Immature natural killer cell (primary cell): ENCODE measurements at regions not wholly inside any gene's neighbourhood (a gene's known extent, or its start where the extent isn't known, plus 50 kb on each side); places are given as distances from the start of the nearest gene placed in this dataset.
A peak's percentile ranks its signal among the peaks of the same experiment; 100 is the strongest.

Source experiments
- DNase-seq, 3 donors: peaks; one replicate each; pipeline ENCODE4 v3.0.0; 2022; ENCODE audit warnings: mixed read lengths in 1 of 3
- H3K27ac Mint-ChIP-seq, 6 donors: one replicate each; pipeline ENCODE4 v1.8.0; 2020; ENCODE audit warnings: mixed read lengths in 6 of 6, mild to moderate bottlenecking in 5 of 6, inconsistent platforms in 4 of 6, moderate library complexity in 3 of 6
- H3K27me3 Mint-ChIP-seq, 3 donors: one replicate each; pipeline ENCODE4 v1.8.0; 2020 to 2021; ENCODE audit warnings: low read depth in 3 of 3, mild to moderate bottlenecking in 3 of 3, mixed read lengths in 3 of 3, moderate library complexity in 3 of 3, inconsistent platforms in 1 of 3
- H3K36me3 Mint-ChIP-seq, 3 donors: one replicate each; pipeline ENCODE4 v1.8.0; 2020; ENCODE audit warnings: mixed read lengths in 3 of 3, inconsistent platforms in 2 of 3, mild to moderate bottlenecking in 2 of 3
- H3K4me1 Mint-ChIP-seq, 2 donors: one replicate each; pipeline ENCODE4 v1.8.0; 2020; ENCODE audit warnings: inconsistent platforms in 2 of 2, mild to moderate bottlenecking in 2 of 2, mixed read lengths in 2 of 2, moderate library complexity in 1 of 2
- H3K4me3 Mint-ChIP-seq, 5 donors: one replicate each; pipeline ENCODE4 v1.8.0; 2020; ENCODE audit warnings: mild to moderate bottlenecking in 5 of 5, mixed read lengths in 5 of 5, inconsistent platforms in 3 of 5, moderate library complexity in 3 of 5
- H3K9me3 Mint-ChIP-seq, 6 donors: one replicate each; pipeline ENCODE4 v1.8.0; 2020; ENCODE audit warnings: mild to moderate bottlenecking in 6 of 6, mixed read lengths in 6 of 6, inconsistent platforms in 4 of 6, moderate library complexity in 3 of 6

DNA sequence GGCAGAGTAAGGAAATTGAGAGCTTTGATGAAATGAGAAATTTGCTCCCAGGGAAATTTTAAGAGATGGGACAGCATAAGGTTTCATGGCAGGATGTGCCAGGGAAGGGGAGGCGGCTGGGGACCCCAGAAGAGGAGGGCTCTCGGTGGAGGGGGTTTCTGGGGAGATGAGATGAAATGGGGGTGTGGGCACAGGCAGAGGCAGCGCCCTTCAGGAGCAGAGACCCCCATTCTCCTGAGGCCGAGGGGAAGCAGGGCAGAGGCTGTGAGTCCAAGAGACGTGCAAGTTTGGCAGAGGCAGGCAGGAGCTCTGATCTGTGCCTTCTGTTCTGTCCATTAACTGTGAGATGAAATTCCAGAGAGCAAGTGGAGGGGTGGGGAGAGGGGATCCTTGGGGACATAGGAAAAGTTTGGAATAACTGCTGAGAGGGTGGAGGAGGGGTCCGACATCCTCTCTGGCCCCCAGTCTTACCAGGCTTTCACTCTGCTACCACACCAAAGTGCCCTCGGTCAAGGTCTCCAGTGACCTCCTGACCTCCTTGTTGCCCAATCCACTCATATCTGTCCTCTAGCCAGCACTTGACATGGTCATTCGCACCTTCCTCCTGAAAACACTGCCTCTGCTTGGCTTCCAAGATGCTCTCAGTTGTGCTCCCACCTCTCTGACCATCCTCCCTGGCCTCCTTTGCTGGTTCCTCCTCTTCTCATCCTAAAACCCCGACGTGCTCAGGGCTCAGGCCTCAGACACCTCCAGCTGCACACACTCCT lies 108.1 kb upstream of the MVB12B start:
- DNase-seq: no peak
- H3K4me1 Mint-ChIP-seq: no peaks in the 10 kb centered on the region
- H3K4me3 Mint-ChIP-seq: no peak overlapping the region
- peaks cover 0 to 5% (median 0%) of the 10 kb centered on the region in 3 donors for H3K36me3 Mint-ChIP-seq
- H3K27ac Mint-ChIP-seq: no peak overlapping the region
- H3K27me3 Mint-ChIP-seq: peaks cover 8 to 20% (median 14%) of the 10 kb centered on the region in 3 donors
- H3K9me3 Mint-ChIP-seq: peaks cover 0 to 20% (median under 1%) of the 10 kb centered on the region in 6 donors

DNA sequence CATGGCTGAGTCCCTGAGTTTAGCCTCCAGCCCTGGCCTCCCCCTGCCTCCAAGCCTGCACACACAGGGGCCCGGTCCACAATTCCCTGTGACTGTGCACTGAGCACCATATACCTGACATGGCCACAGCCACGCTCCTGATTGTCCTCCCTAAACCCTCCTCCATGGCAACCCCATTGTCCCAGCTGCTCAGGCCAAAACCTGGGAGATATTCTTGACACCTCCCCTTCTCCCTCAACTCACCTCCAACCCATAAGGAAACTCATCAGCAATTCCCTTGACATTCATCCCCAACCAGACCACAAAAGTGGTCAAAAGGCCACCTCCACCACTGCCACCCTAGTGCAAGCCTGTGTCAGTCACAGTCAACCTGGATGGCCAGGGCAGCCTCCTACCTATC lies 107.5 kb upstream of the MVB12B start:
- Mint-ChIP-seq H3K27me3 (peaks cover 12 to 19% (median 16%) of the 10 kb centered on the region in 3 donors), H3K4me1 (no peaks in the 10 kb centered on the region), H3K9me3 (peaks cover 0 to 18% (median under 1%) of the 10 kb centered on the region in 6 donors), H3K27ac (no peak overlapping the region), H3K4me3 (no peak overlapping the region), H3K36me3 (peaks cover 0 to 5% (median 0%) of the 10 kb centered on the region in 3 donors)
- no peak for DNase-seq

DNA sequence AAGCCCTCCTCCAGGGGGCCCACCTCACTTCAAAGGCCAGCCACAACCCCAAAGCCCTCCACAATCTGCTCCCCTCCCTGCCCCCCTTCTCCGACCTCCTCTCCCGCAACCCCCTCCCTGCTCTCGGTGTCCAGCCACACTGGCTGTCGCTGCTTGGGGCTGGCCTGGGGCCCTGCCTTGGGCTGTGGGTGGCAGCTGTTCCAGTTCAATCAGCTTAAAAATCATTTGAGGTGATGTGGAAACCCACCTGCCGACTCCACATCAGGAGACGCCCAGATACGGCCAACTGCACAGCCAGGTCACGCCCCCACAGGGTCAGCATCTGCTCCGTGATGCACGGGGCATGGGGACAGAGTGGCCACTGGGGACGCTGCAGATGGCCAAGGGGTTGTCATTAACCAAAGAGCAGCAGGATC lies 107.0 kb upstream of the MVB12B start:
- H3K36me3 Mint-ChIP-seq: peaks cover 0 to 5% (median 0%) of the 10 kb centered on the region in 3 donors
- H3K4me1 Mint-ChIP-seq: no peaks in the 10 kb centered on the region
- H3K27ac Mint-ChIP-seq: no peak overlapping the region
- no peak overlapping the region for H3K4me3 Mint-ChIP-seq
- H3K27me3 Mint-ChIP-seq: peaks cover 12 to 21% (median 18%) of the 10 kb centered on the region in 3 donors
- peaks cover 0 to 13% (median 0%) of the 10 kb centered on the region in 6 donors for H3K9me3 Mint-ChIP-seq
- DNase-seq: no peak

DNA sequence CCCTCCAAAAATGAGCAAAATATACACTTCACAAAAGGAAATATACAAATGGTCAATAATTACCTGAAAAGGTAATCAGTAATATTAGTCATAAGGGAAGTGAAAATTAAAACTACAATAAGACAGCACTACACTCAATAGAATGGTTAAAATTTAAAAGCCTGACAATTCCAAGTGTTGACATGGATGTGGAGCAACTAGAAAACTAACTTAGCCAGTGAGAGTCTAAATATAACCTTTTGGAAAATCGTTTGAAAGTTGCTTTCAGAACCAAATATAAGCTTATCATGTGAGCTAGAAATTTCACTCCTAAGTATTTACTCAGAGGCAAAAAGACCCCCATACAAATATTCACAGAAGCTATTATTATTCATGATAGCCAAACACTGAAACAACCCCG lies 105.1 kb upstream of the MVB12B start:
- Mint-ChIP-seq H3K4me1 (no peaks in the 10 kb centered on the region), H3K4me3 (no peak overlapping the region), H3K9me3 (no peaks in the 10 kb centered on the region), H3K36me3 (no peaks in the 10 kb centered on the region), H3K27me3 (peaks cover 12 to 16% (median 16%) of the 10 kb centered on the region in 3 donors), H3K27ac (no peak overlapping the region)
- no peak for DNase-seq

DNA sequence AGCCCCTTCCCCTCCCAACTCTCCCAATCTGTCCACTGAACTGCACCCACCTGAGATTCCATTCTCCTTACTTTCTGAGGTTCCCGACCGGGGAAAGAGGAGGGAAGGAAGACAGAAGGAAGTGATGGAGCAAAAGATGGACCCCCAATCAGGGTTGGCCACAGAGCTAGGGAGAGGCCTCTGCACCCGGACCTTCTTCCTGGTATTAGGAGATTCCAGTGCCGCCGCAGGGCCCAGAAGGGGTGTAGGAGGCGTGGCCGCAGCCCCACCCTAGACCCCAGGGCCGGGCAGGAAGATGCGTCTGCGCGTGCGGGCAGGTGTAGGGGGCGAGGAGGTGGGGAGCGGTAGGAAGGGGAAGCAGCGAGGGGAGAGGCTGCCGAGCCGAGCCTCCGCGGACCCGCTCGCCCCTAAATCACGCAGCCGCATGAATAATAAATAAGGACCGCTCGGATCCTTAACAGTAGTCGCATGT lies 104.2 kb upstream of the MVB12B start:
- H3K9me3 Mint-ChIP-seq: no peaks in the 10 kb centered on the region
- no peak for DNase-seq
- peaks cover 12 to 16% (median 16%) of the 10 kb centered on the region in 3 donors for H3K27me3 Mint-ChIP-seq
- no peaks in the 10 kb centered on the region for H3K4me1 Mint-ChIP-seq
- no peaks in the 10 kb centered on the region for H3K36me3 Mint-ChIP-seq
- no peak overlapping the region for H3K4me3 Mint-ChIP-seq
- H3K27ac Mint-ChIP-seq: no peak overlapping the region

DNA sequence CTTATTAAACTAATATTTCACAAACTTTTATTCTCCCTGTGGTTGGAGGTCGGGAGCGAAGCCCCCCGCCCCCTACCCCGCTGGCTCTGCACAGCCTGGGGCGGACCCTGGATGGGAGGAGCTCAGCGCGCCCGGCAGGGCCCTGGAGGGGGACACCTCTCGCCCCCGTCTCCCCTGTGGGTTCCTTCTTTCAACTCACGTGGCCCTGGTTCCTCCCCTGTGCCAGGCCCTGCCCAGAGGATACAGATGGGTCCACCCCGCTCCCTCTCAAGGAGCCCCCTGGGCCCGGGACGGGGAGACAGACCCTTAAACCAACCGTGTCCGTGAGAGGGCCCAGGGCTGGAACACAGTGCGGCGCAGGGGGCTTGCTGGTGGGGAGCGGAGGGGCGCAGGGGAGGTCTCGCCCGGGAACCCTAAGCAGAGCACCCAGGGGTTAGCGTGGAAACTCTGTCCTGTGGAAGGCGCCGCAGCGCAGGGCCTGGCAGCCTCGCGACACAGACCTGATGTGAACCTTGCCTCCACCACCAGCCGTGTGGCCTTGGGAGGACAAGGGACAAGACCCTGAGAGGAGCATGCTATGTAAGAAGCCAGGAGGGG lies 103.7 kb upstream of the MVB12B start:
- Mint-ChIP-seq H3K9me3 (no peaks in the 10 kb centered on the region), H3K27me3 (peaks cover 10 to 20% (median 16%) of the 10 kb centered on the region in 3 donors), H3K27ac (no peak overlapping the region), H3K4me3 (no peak overlapping the region), H3K36me3 (no peaks in the 10 kb centered on the region), H3K4me1 (no peaks in the 10 kb centered on the region)
- no peak for DNase-seq

DNA sequence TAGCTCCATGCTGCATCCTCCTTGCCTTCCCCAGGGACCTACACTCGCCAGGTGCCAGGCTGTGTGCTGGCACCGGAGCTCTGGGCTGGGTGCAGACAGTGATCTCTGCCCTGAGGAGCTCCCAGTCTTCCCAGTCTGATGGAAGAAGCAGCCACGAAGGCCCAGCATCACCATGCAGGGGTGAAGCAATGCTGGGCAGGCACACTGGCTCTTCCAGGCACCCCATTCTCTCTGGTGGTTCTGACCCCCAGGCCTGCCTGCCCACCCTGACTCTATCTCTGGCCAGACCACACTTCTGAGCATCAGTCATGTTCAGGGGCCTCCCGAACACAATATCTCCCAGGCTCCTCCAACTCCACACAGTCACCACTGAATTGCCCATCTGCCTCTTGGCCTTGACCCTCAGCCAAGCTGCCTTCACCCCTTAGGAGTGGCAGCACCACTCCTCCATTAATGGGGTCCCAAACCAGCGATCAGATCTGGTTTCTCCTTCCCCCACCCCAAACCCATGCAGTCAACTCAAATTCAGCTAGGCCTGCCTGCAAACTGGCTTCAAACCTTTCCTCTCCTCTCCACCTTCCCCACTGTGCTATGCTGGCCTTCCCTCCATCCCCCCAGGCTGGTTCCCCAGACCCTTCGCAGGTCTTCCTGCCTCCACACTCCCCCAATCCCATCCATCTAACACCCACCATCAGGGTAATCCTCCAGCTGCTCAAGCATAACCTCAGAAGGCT lies 102.7 kb upstream of the MVB12B start:
- H3K27ac Mint-ChIP-seq: no peak overlapping the region
- H3K4me3 Mint-ChIP-seq: no peak overlapping the region

DNA sequence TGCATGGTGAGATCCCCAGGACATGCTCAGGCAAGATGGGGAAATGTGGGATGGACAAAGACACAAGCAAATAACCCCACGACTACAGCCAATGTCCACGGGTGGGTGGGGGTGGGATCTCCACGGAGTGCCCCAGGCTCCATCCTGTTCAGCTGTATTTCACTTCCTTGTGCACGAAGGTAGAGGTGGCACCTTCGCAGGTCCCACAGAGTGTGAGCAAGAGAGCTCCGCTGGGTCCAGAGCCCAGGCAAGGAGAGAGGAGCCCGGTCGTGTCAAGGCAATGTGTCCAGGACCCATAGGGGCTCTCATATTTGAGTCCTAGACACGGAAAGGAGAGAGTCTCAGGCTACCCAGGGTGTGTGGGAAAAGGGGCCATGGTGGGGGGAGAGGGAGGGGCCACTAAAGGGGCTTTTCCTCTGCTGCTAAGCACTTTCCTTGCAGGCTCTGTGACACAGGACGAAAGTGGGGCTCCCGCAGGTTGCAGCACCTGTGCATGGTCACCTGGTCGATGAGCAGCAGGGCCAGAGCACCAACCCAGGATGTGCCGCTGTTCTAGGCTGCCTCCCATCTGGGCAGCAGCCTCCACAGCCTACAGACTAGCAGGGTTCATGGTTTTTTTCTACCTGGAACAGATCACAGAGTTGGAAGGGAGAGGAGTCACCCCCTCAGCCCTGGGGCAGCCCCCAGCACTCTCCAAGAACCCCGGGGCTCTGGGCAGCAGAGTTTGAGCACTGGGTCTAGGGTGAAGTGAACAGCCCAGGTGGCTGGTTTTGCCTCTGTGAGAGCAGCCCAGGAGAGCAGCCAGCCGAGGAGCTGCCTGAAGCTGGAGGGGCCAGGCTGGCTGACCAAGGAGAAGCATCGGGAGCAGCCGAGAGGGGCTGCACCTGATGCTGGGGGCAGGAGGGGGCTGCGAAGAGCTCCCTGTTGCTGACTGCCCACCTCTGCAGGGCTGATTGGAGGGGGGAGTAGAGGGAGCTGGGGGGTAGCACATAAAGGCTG lies 100.7 kb upstream of the MVB12B start:
- Mint-ChIP-seq H3K27me3 (peaks cover 12 to 18% (median 12%) of the 10 kb centered on the region in 3 donors), H3K27ac (peak overlapping the region in 1 of 6 donors; percentile 39), H3K4me3 (no peak overlapping the region), H3K9me3 (no peaks in the 10 kb centered on the region), H3K36me3 (no peaks in the 10 kb centered on the region), H3K4me1 (no peaks in the 10 kb centered on the region)
- no peak for DNase-seq

More for the DNA sequence above, 102.7 kb upstream of the MVB12B start:
- no peaks in the 10 kb centered on the region for H3K9me3 Mint-ChIP-seq
- no peaks in the 10 kb centered on the region for H3K4me1 Mint-ChIP-seq
- DNase-seq: no peak
- H3K36me3 Mint-ChIP-seq: no peaks in the 10 kb centered on the region
- H3K27me3 Mint-ChIP-seq: peaks cover 12 to 23% (median 16%) of the 10 kb centered on the region in 3 donors

DNA sequence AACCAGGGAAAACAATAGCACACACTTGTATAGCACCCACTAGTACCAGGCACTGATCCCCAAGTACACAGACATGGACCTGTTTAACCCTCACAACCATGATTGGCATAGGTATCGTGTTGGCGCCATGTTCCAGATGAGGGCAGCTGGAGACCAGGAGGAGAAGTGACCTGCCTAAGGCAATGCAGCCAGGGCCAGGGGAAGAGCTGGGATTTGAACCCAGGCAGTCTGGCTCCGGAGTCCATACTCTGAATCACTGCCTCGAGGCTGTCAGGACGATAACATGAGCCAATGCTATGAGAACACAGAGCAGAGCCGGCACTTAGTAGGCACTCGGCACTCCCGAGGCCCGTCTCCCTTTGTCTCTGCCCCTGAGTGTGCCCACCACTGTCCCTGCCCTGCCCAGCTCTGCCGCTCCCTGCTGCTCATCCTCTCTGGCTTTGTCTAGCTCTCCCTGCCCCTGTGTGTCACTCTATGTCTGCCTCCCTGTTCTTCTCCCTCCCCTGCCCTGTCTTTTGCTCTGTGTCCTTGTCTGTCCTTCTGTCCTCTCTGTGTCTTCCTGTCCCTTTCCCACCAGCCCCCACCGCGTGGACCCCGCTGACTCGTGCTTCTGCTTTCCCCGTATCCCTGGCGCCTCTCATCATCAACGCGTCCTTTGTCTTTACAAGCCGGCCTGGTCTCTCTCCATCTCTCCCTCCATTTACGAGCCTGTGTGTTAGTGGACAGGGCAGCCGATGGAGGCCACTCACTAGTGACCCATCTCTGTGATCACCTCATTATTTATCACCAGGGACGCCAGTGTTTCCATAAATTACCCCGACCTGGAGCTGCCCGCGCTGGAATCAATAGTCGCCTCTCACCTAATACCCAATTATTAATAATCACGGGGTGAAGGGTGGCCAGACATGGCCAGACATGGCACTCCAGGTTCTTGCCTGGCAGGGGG lies 99.4 kb upstream of the MVB12B start:
- Mint-ChIP-seq H3K9me3 (no peaks in the 10 kb centered on the region), H3K4me1 (no peaks in the 10 kb centered on the region), H3K36me3 (no peaks in the 10 kb centered on the region), H3K27me3 (peaks cover 1 to 18% (median 6%) of the 10 kb centered on the region in 3 donors), H3K4me3 (no peak overlapping the region), H3K27ac (no peak overlapping the region)
- no peak for DNase-seq

DNA sequence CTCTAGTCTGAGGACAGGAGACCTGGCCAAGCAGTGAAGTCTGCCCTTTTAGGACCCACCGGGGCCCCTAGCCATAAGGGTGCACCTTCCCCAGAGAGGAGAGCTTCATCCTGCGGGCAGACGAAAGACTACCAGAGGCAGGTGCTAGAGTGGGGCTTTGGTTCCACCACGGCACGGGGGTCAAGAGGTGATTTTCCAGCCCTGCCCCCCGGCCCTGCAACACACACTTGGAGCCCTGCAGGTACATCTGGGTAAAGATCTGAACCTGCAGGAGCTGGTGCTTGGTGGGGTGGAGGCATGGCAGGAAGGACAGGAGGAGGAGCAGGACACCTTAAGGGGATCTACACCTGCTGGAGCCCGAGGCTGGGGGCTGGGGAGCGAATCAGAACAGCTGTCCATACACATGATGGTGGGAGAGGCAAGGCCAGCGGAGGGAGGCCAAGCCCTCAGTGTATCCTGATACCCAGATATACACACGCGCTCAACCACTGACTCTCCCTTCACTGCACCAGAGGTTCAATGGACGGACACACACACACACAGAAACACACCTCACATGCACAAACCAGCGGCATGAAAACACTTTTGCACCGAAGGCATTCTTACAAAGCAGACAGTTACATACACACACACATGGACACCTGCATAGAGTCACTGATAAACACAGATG lies 98.4 kb upstream of the MVB12B start:
- H3K27ac Mint-ChIP-seq: no peak overlapping the region
- H3K4me1 Mint-ChIP-seq: no peaks in the 10 kb centered on the region
- no peaks in the 10 kb centered on the region for H3K36me3 Mint-ChIP-seq
- DNase-seq: no peak
- peak overlapping the region in 1 of 5 donors; percentile 6 for H3K4me3 Mint-ChIP-seq
- peaks cover 1 to 18% (median 6%) of the 10 kb centered on the region in 3 donors for H3K27me3 Mint-ChIP-seq
- H3K9me3 Mint-ChIP-seq: no peaks in the 10 kb centered on the region

DNA sequence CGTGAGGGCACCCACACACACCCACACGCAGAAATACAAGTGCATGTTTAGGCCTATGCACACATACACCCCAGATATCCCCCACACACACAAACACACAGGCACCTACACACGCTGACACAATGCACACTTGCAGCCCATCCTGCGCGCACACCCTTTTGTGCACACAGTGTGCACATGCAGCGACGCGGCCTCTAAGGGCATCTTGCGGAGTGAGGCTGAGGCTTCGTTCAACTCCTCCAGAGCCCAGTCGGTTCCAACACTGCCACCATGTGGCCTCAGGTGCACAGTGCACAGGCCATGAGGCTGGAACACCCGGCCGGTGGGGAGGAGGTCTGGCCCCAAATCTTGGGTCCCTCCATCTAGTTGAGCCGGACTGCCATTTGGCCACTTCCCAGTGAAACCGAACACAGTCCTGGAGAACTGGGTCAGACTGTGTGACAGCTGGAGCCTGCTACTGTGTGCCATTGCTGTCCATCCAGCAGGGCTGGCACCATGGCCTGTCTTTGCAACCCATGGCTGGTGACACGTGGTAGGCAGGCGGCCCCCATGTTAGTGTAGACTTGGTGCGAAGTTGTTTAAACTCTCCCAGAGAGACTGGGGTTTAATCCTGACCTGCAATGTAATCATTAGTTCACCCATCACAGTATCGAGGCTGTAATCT lies 97.7 kb upstream of the MVB12B start:
- no peak overlapping the region for H3K27ac Mint-ChIP-seq
- DNase-seq: peak; percentile 25 to 45 (median 41)
- H3K36me3 Mint-ChIP-seq: no peaks in the 10 kb centered on the region
- H3K9me3 Mint-ChIP-seq: no peaks in the 10 kb centered on the region
- H3K4me3 Mint-ChIP-seq: peak overlapping the region in 1 of 5 donors; percentile 6
- H3K27me3 Mint-ChIP-seq: peaks cover 1 to 17% (median 5%) of the 10 kb centered on the region in 3 donors
- no peaks in the 10 kb centered on the region for H3K4me1 Mint-ChIP-seq
